ENCODE measurements at regions not wholly inside any gene's neighbourhood (a gene's known extent, or its start where the extent isn't known, plus 50 kb on each side); places are given as distances from the start of the nearest gene placed in this dataset.

DNA sequence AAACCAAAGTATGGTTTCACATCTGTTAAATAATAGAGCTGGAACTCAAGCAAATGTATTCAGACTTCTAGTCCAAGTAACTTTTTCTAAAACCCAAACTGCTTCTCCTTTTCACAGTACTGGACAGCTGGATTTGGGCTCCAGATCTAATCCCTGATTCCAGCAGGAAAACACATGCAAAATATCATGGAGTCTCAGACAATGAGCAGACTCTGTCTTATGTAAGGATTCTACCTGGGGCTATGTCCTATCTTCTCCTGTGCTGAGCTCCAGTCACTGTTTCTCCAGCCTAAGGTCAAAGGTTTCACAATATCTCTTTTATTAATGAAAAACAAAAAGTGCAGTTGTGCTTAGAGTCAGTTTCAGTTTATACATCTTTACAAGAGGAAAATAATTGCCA lies 83.2 kb upstream of the EED start:
- no peak for DNase-seq (ENCODE audit: low read depth in 1 of 2, low spot score in 1 of 2)
- Histone ChIP-seq H3K27ac (no peak overlapping the region), H3K4me1 (ENCODE audit: low read depth) (no peaks in the 10 kb centered on the region), H3K4me3 (no peak overlapping the region), H3K27me3 (no peaks in the 10 kb centered on the region), H3K9me3 (ENCODE audit: low read depth) (no peaks in the 10 kb centered on the region), H3K36me3 (no peaks in the 10 kb centered on the region)
- TF ChIP-seq, protein P1, sequence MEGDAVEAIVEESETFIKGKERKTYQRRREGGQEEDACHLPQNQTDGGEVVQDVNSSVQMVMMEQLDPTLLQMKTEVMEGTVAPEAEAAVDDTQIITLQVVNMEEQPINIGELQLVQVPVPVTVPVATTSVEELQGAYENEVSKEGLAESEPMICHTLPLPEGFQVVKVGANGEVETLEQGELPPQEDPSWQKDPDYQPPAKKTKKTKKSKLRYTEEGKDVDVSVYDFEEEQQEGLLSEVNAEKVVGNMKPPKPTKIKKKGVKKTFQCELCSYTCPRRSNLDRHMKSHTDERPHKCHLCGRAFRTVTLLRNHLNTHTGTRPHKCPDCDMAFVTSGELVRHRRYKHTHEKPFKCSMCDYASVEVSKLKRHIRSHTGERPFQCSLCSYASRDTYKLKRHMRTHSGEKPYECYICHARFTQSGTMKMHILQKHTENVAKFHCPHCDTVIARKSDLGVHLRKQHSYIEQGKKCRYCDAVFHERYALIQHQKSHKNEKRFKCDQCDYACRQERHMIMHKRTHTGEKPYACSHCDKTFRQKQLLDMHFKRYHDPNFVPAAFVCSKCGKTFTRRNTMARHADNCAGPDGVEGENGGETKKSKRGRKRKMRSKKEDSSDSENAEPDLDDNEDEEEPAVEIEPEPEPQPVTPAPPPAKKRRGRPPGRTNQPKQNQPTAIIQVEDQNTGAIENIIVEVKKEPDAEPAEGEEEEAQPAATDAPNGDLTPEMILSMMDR (IDR thresholded peaks at IDR 0.05; ENCODE audit: low read depth, low read length): no peak

DNA sequence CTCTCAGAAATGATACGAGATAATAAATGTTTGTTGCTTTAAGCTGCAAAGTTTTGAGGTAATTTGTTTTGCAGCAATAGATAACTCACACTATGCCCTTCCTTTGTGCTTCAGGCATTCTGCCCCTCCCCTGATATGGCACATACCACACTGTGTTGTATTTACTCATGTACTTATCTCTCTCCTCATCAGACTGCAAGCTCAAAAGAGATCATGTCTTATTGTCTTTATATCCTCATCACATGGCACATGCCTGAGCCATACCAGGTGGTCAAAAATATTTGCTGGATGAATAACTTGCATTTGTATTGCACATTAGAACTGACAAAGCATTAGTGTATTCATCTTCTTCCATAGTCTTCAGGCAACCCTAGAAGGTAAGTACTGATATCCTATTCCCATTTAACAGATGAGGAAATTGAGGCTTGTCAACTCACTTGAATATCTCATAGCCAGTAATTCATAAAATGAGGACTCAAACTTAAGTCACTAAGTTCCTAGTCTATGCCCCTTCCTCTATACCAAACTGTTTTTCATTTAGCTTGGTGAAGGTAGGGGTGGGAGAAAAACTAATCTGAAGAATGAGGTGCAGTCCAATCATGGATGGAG lies 83.9 kb upstream of the EED start:
- no peak overlapping the region for H3K4me3 ChIP-seq
- TF ChIP-seq, protein P1 (IDR thresholded peaks at IDR 0.05; ENCODE audit: low read depth, low read length): no peak
- H3K9me3 ChIP-seq (ENCODE audit: low read depth): no peaks in the 10 kb centered on the region
- no peak for DNase-seq (ENCODE audit: low read depth in 1 of 2, low spot score in 1 of 2)
- no peaks in the 10 kb centered on the region for H3K36me3 ChIP-seq
- no peaks in the 10 kb centered on the region for H3K4me1 ChIP-seq (ENCODE audit: low read depth)
- no peaks in the 10 kb centered on the region for H3K27me3 ChIP-seq
- no peak overlapping the region for H3K27ac ChIP-seq

DNA sequence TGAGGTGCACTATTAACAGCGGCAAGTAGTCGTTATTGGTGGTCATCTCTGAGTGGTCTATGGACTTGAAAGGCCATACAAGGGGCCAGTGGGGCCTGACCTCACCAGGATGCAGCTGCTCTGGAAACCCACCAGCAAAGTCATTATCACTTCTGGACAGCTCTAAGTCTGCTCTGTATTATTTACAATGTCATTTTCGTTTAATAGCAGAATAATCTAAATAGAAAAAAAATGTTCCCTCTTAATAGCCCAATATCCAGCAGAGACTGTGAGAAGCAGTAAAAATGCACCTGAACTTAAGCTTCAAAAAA lies 85.0 kb upstream of the EED start:
- Histone ChIP-seq H3K27ac (no peak overlapping the region), H3K9me3 (ENCODE audit: low read depth) (no peaks in the 10 kb centered on the region), H3K4me3 (no peak overlapping the region), H3K36me3 (no peaks in the 10 kb centered on the region), H3K27me3 (no peaks in the 10 kb centered on the region), H3K4me1 (ENCODE audit: low read depth) (no peaks in the 10 kb centered on the region)
- TF ChIP-seq, protein P1 (IDR thresholded peaks at IDR 0.05; ENCODE audit: low read depth, low read length): no peak
- no peak for DNase-seq (ENCODE audit: low read depth in 1 of 2, low spot score in 1 of 2)

DNA sequence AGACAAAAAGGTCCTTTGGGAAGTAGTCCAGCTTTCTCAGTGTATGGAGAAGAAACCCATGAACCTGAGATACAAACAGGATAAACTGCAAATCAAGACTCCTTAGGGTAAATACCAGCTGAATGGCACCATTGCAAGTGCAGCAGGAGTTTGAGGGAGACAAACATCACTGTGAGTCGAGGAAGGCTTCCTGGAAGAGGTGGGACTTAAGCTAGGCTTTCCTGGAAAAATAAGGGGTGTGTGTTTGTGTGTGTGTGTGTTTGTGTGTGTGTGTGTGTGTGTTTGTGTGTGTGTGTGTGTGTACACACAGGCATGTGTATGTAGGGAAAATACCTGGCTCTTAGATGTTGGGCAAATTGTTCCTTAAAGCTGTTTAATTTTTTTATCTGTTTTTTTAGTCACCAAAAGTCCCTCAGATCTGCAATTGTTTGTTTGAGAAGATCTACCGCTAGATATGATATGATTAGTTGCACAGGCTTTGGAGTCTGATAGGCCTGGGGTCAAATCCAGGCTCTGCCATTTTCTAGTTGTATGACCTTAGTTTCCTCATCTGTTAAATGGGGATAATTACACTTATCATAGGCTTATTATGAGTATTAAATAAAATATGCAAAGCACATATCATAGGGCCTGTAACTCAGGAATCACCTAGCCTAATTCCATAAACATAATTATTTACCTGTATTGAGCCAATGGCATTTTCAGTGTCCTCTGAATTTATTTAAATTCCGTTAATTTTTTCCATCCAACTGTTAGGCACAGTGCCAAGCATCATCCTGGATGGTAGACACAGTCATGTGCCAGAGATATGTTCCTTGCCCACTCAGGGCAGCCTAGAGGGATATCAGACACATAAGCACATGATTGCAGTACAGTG lies 85.6 kb upstream of the EED start:
- no peaks in the 10 kb centered on the region for H3K9me3 ChIP-seq (ENCODE audit: low read depth)
- H3K36me3 ChIP-seq: no peaks in the 10 kb centered on the region
- no peak overlapping the region for H3K27ac ChIP-seq
- TF ChIP-seq, protein P1 (IDR thresholded peaks at IDR 0.05; ENCODE audit: low read depth, low read length): no peak
- H3K27me3 ChIP-seq: no peaks in the 10 kb centered on the region
- no peaks in the 10 kb centered on the region for H3K4me1 ChIP-seq (ENCODE audit: low read depth)
- DNase-seq (ENCODE audit: low read depth in 1 of 2, low spot score in 1 of 2): no peak
- no peak overlapping the region for H3K4me3 ChIP-seq

DNA sequence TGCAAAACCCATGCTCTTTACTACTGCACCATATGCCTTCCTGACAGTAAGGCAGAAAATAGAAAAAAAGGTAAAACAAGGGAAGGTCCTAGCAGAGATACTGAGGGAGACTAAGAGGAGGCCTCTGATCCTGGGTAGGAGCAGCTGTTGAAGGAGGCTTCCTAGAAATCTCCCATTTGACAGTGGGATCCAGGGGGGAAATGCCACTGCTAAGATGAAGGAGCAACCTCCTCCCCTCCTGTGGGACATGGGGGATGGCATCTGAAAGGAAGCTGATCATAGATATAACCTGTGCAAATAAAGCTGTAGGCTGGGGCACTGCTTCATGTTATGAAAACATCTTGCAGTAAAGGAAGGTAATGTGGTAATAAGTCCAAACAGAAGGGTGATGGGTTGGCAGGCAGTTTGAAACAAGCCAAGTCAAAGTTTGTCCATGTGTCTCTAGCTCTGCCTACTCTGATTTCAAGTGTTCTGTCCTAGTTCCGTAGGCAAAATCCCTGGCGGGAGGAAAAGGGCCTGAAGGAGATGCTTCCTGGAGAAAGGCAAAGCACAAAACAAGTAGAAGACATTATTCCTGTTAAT lies 86.7 kb upstream of the EED start:
- no peak overlapping the region for H3K4me3 ChIP-seq
- H3K27ac ChIP-seq: no peak overlapping the region
- no peaks in the 10 kb centered on the region for H3K36me3 ChIP-seq
- H3K4me1 ChIP-seq (ENCODE audit: low read depth): no peaks in the 10 kb centered on the region
- no peak for DNase-seq (ENCODE audit: low read depth in 1 of 2, low spot score in 1 of 2)
- no peaks in the 10 kb centered on the region for H3K27me3 ChIP-seq
- no peaks in the 10 kb centered on the region for H3K9me3 ChIP-seq (ENCODE audit: low read depth)
- TF ChIP-seq, protein P1 (IDR thresholded peaks at IDR 0.05; ENCODE audit: low read depth, low read length): no peak
